Right lobe of liver (tissue), 6 donors: ENCODE measurements at regions not wholly inside any gene's neighbourhood (a gene's known extent, or its start where the extent isn't known, plus 50 kb on each side); places are given as distances from the start of the nearest gene placed in this dataset.
"Not testable (repeated sequence)": the region's sequence is repeated elsewhere in the genome, so short reads cannot be mapped to it uniquely, and the experiment has no call there.

Experiments
- ATAC-seq, 4 donors: fragments of 200-7000 bp; cut with Tn5 transposase; one replicate each; pipeline ENCODE4 v1.9.1; 2020; ENCODE audit warnings: mild to moderate bottlenecking in 4 of 4, moderate library complexity in 4 of 4
- DNase-seq, 3 donors: peaks; one replicate each; pipeline ENCODE4 v3.0.0-alpha.2; 2020
- H3K27ac ChIP-seq, 3 donors: fragments of 200-600 bp; one replicate each; pipeline ENCODE4 v1.8.0; 2022
- H3K27me3 ChIP-seq, 2 donors: fragments of 200-600 bp; one replicate each; pipeline ENCODE4 v1.8.0; 2022
- H3K36me3 ChIP-seq, 4 donors: fragments of 200-600 bp; sonication (generic) in 1 of 4; one replicate each; pipeline versions ENCODE4 v1.5.1 to v1.8.0; 2017 to 2022; ENCODE audit warnings: control low read depth in 1 of 4
- H3K4me1 ChIP-seq, 4 donors: fragments of 200-600 bp; sonication (generic) in 1 of 4; one replicate each; pipeline versions ENCODE4 v1.5.1 to v1.8.0; 2017 to 2022; ENCODE audit warnings: control low read depth in 1 of 4
- H3K4me3 ChIP-seq, 3 donors: fragments of 200-600 bp; one replicate each; pipeline ENCODE4 v1.8.0; 2022
- H3K9me3 ChIP-seq, 4 donors: fragments of 200-600 bp; sonication (generic) in 1 of 4; one replicate each; pipeline versions ENCODE4 v1.5.1 to v1.8.0; 2017 to 2022; ENCODE audit warnings: control low read depth in 1 of 4
- CTCF ChIP-seq, 4 donors: fragments of 200-600 bp in 3 of 4; fragments of 450-650 bp in 1 of 4; IDR thresholded peaks; one replicate each; pipeline versions ENCODE4 v1.5.1 to v1.8.0; 2016 to 2022; ENCODE audit warnings: antibody characterized with exemption in 4 of 4, mild to moderate bottlenecking in 2 of 4
- POLR2A ChIP-seq: fragments of 450-650 bp; IDR thresholded peaks from one replicate; pipeline ENCODE4 v1.6.1; 2017; ENCODE audit warnings: antibody characterized with exemption, mild to moderate bottlenecking
- WGBS: methylation state at CpG from one replicate; pipeline ENCODE4 v1.1.6; 2018; ENCODE audit warnings: low coverage, low lambda C conversion rate; ENCODE audit not compliant: insufficient coverage; ENCODE audit errors: missing lambda C conversion rate; 5-methylcytosine and 5-hydroxymethylcytosine counted together
- intact Hi-C, 2 donors: fragments of 100-400 bp; cut with DNase I; formaldehyde crosslinking; loops; one replicate each; pipeline versions ENCODE4 v1.11.2 to v1.14.1; 2022
- donor health status: DM: no; HTN: yes; CAD: no.
- donor health status: DM: no; HTN: no; CAD: no.
- donor health status: DM: no; HTN: no; CAD: no.
- donor health status: DM: no; HTN: yes; CAD: no.
- donor health status: DM: no; HTN: yes; CAD: no.

DNA sequence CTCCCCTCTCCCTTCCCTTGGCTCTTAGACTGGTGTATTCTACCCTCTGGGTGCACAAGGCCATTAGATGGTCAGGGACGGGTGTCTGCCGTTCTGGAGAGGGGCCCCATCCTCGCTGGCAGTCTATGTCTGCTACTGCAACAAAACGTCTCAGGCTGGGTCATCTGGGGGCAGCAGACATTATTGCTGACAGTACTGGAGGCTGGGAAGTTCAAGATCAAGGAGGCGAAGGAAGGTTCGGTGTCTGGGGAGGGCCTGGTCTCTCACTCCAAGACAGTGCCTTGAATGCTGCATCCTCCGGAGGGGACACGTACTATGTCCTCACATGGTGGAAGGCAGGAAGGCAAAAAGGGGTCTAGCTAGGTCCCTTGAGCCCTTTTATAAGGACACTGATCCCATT, 93.4 kb upstream of the COL5A1 start:
- ATAC-seq (no peak), DNase-seq (no peak)
- no peaks in the 10 kb centered on the region for H3K36me3 ChIP-seq
- TF ChIP-seq POLR2A: no peak
- TF ChIP-seq CTCF (IDR thresholded peaks at IDR 0.05): no peak
- no peaks in the 10 kb centered on the region for H3K27me3 ChIP-seq
- no peak overlapping the region for H3K27ac ChIP-seq
- intact Hi-C loops: no loop called here
- no peaks in the 10 kb centered on the region for H3K4me1 ChIP-seq
- 40% methylated on average over 1 of the region's 8 CpGs for WGBS
- H3K9me3 ChIP-seq: no peaks in the 10 kb centered on the region
- H3K4me3 ChIP-seq: no peak overlapping the region

DNA sequence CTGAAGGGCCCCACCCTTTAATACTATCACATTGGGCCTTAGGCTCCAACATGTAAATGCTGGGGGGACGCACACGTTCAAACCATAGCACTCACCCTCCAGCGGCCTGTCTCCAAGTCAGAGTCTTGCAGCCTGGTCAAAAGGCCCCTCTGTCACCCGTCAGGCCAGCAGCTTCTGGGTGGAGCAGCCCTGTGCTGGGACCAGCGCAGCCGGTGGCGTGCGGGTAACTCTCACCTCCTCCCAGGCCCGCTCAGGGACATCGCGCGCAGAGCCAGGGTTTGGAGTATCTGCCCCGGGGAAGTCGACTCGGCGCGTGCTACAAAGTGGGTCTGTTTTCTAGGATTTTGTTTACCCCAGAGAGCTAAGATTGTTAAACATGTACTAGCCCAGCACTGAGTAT, 93.0 kb upstream of the COL5A1 start:
- no peak for TF ChIP-seq CTCF (IDR thresholded peaks at IDR 0.05)
- no peak for TF ChIP-seq POLR2A
- no peaks in the 10 kb centered on the region for H3K27me3 ChIP-seq
- H3K4me3 ChIP-seq: no peak overlapping the region
- H3K4me1 ChIP-seq: no peaks in the 10 kb centered on the region
- no peaks in the 10 kb centered on the region for H3K9me3 ChIP-seq
- DNase-seq (peak in 1 of 3 donors; percentile 14), ATAC-seq (no peak)
- H3K36me3 ChIP-seq: no peaks in the 10 kb centered on the region
- H3K27ac ChIP-seq: no peak overlapping the region
- WGBS: no CpG with 5 or more reads among the region's 17 CpGs
- intact Hi-C loops: no loop called here

GRCh38 chr9:134549336-134549735, 92.3 kb upstream of the COL5A1 start:
- no peak for ATAC-seq
- no peaks in the 10 kb centered on the region for H3K27me3 ChIP-seq
- H3K36me3 ChIP-seq: no peaks in the 10 kb centered on the region
- H3K4me1 ChIP-seq: no peaks in the 10 kb centered on the region
- TF ChIP-seq CTCF (IDR thresholded peaks at IDR 0.05) (no peak), POLR2A (no peak)
- H3K27ac ChIP-seq: no peak overlapping the region
- 60% methylated on average over 1 of the region's 13 CpGs for WGBS
- H3K4me3 ChIP-seq: no peak overlapping the region
- intact Hi-C loops: no loop called here
- peak in 1 of 3 donors; percentile 7 for DNase-seq
- H3K9me3 ChIP-seq: no peaks in the 10 kb centered on the region

- H3K4me1 ChIP-seq, intact Hi-C loops, H3K4me3 ChIP-seq, H3K27ac ChIP-seq, H3K9me3 ChIP-seq, H3K36me3 ChIP-seq, ATAC-seq, H3K27me3 ChIP-seq: not testable (repeated sequence)
- peak in 1 of 3 donors; percentile 1 for DNase-seq
- WGBS: no CpG with 5 or more reads among the region's 7 CpGs
These were observed 91.5 kb upstream of the COL5A1 start for GRCh38 chr9:134550081-134550480.

- no peak for TF ChIP-seq CTCF (IDR thresholded peaks at IDR 0.05)
- no peak for TF ChIP-seq POLR2A
- Histone ChIP-seq H3K4me1 (no peaks in the 10 kb centered on the region), H3K27ac (no peak overlapping the region), H3K9me3 (no peaks in the 10 kb centered on the region), H3K36me3 (no peaks in the 10 kb centered on the region), H3K4me3 (no peak overlapping the region), H3K27me3 (no peaks in the 10 kb centered on the region)
- 57% methylated on average over 10 of the region's 10 CpGs for WGBS
- DNase-seq: peak in 1 of 3 donors; percentile 7
- intact Hi-C loops: no loop called here
- ATAC-seq: no peak
These were observed 91.0 kb upstream of the COL5A1 start for GRCh38 chr9:134550584-134550983.
